A673 (cell line): ENCODE measurements at regions not wholly inside any gene's neighbourhood (a gene's known extent, or its start where the extent isn't known, plus 50 kb on each side); places are given as distances from the start of the nearest gene placed in this dataset.

ENCODE experiments used
- BruUV-seq: library from RNA; stranded (reverse); fragments of 400-500 nt; replicated peaks from 2 replicates; lab custom pipeline; 2021; lab: Mats Ljungman, UMichigan
- CTCF ChIA-PET: fragments of 300-600 bp; sonication (Branson Sonifier 250); formaldehyde crosslinking; loops from one replicate; lab custom pipeline; 2022; ENCODE audit warnings: antibody characterized with exemption; lab: Charles Lee
- POLR2A ChIA-PET: fragments of 300-600 bp; sonication (Branson Sonifier 250); formaldehyde crosslinking; loops from one replicate; lab custom pipeline; 2022; ENCODE audit warnings: antibody characterized with exemption; ENCODE audit not compliant: low non-redundant PET; lab: Charles Lee
- DNase-seq: peaks from one replicate; pipeline ENCODE4 v3.0.0-alpha.2; 2015; ENCODE audit warnings: low spot score
- H3K27ac ChIP-seq: fragments of 200-600 bp; sonication (generic); 2 replicates; pipeline ENCODE4 v1.5.1; 2016; ENCODE audit warnings: mixed run types, low read depth, mild to moderate bottlenecking, mixed read lengths, antibody characterized with exemption, low read length; ENCODE audit not compliant: poor library complexity, severe bottlenecking
- H3K27me3 ChIP-seq: fragments of 200-600 bp; sonication (generic); replicated peaks from 2 replicates; pipeline ENCODE4 v1.6.1; 2017; ENCODE audit warnings: mixed run types, low read depth, mild to moderate bottlenecking, mixed read lengths, antibody characterized with exemption, low read length; ENCODE audit not compliant: insufficient read depth, poor library complexity
- H3K36me3 ChIP-seq: fragments of 200-600 bp; sonication (generic); 2 replicates; pipeline ENCODE4 v1.6.1; 2016; ENCODE audit warnings: mixed run types, mild to moderate bottlenecking, mixed read lengths, antibody characterized with exemption, low read length; ENCODE audit not compliant: insufficient read depth, poor library complexity, severe bottlenecking
- H3K4me1 ChIP-seq: fragments of 200-600 bp; sonication (generic); 2 replicates; pipeline ENCODE4 v1.6.1; 2017; ENCODE audit warnings: mixed run types, mild to moderate bottlenecking, mixed read lengths, antibody characterized with exemption, low read length; ENCODE audit not compliant: insufficient read depth, poor library complexity, severe bottlenecking
- H3K4me3 ChIP-seq: fragments of 200-600 bp; sonication (generic); 2 replicates; pipeline ENCODE4 v1.5.1; 2016; ENCODE audit warnings: low read depth, mixed run types, mild to moderate bottlenecking, mixed read lengths, low read length; ENCODE audit not compliant: poor library complexity, severe bottlenecking
- H3K9me3 ChIP-seq: fragments of 200-600 bp; sonication (generic); 2 replicates; pipeline ENCODE4 v1.6.1; 2016; ENCODE audit warnings: mixed run types, low read depth, mild to moderate bottlenecking, mixed read lengths, antibody characterized with exemption, low read length; ENCODE audit not compliant: poor library complexity, severe bottlenecking
- CTCF ChIP-seq: fragments of 300-800, 200-600 bp; sonication (generic); conservative IDR thresholded peaks from 2 replicates; pipeline ENCODE4 v1.5.1; 2017; ENCODE audit warnings: low read depth, mild to moderate bottlenecking, antibody characterized with exemption, low read length, moderate library complexity, mixed read lengths
- EZH2 ChIP-seq: fragments of 200-600 bp; sonication (generic); IDR thresholded peaks from 2 replicates; pipeline ENCODE4 v1.6.1; 2017; ENCODE audit warnings: borderline replicate concordance, low read depth, mild to moderate bottlenecking, mixed read lengths, antibody characterized with exemption, low read length; ENCODE audit not compliant: poor library complexity, severe bottlenecking
- intact Hi-C: fragments of 100-400 bp; cut with micrococcal nuclease; formaldehyde crosslinking; loops from one replicate; pipeline ENCODE4 v1.10.0; 2022; ENCODE audit not compliant: unreplicated experiment

GRCh38 chr5:174459071-174459702 lies 265.2 kb upstream of the MSX2 start:
- intact Hi-C loops = no loop called here
- Histone ChIP-seq H3K4me3 (no peak overlapping the region), H3K27me3 (no peaks in the 10 kb centered on the region), H3K4me1 (no peaks in the 10 kb centered on the region), H3K27ac (no peak overlapping the region), H3K36me3 (no peaks in the 10 kb centered on the region), H3K9me3 (no peaks in the 10 kb centered on the region)
- DNase-seq = no peak
- TF ChIP-seq EZH2 = no peak
- TF ChIP-seq CTCF = no peak
- POLR2A ChIA-PET = no interaction called here
- CTCF ChIA-PET = no interaction called here
- no TSS peak for BruUV-seq

- H3K27ac ChIP-seq = no peak overlapping the region
- H3K9me3 ChIP-seq = no peaks in the 10 kb centered on the region
- DNase-seq = no peak
- no peaks in the 10 kb centered on the region for H3K4me1 ChIP-seq
- no peak for TF ChIP-seq CTCF
- no peak for TF ChIP-seq EZH2
- H3K36me3 ChIP-seq = no peaks in the 10 kb centered on the region
- ChIA-PET POLR2A (no interaction called here), CTCF (no interaction called here)
- no peaks in the 10 kb centered on the region for H3K27me3 ChIP-seq
- H3K4me3 ChIP-seq = no peak overlapping the region
- intact Hi-C loops = no loop called here
- no TSS peak for BruUV-seq
Measured at GRCh38 chr5:174459832-174460448, 264.4 kb upstream of the MSX2 start.

GRCh38 chr5:174462129-174462528 lies 262.3 kb upstream of the MSX2 start:
- Histone ChIP-seq H3K9me3 (no peaks in the 10 kb centered on the region), H3K36me3 (no peaks in the 10 kb centered on the region), H3K27me3 (no peaks in the 10 kb centered on the region), H3K27ac (no peak overlapping the region), H3K4me3 (no peak overlapping the region), H3K4me1 (no peaks in the 10 kb centered on the region)
- ChIA-PET CTCF (no interaction called here), POLR2A (no interaction called here)
- intact Hi-C loops = no loop called here
- no TSS peak for BruUV-seq
- no peak for DNase-seq
- TF ChIP-seq CTCF = no peak
- no peak for TF ChIP-seq EZH2
